HG02973 (cell line): ENCODE measurements at regions not wholly inside any gene's neighbourhood (a gene's known extent, or its start where the extent isn't known, plus 50 kb on each side); places are given as distances from the start of the nearest gene placed in this dataset.
"Not testable (repeated sequence)": the region's sequence is repeated elsewhere in the genome, so short reads cannot be mapped to it uniquely, and the experiment has no call there.

Experiments
- ATAC-seq: cut with Tn5 transposase; IDR thresholded peaks from one replicate; pipeline ENCODE4 v1.9.1; 2021; ENCODE audit warnings: moderate library complexity; ENCODE audit not compliant: unreplicated experiment

GRCh38 chr5:71771191-71771590, 52.1 kb downstream of the CARTPT start:
- ATAC-seq: no peak

- no peak for ATAC-seq
These were observed 59.7 kb downstream of the CARTPT start for GRCh38 chr5:71778678-71779276.

DNA sequence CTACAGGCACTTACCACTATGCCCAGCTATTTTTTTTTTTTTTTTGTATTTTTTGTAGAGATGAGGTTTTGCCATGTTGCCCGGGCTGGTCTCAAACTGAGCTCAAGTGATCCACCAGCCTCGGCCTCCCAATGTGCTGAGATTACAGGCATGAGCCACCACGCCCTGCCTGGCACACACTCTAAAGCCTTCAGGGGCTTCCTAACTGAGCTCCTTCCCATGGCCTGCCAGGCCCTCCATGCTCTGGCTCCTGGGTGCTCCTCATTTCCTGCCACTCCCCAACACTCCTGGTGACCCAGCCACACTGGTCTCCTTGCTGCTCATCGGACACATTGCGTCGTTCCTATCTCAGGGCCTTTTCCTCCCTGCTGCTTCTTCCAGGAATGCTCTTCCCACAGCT, 61.5 kb downstream of the CARTPT start:
- ATAC-seq: no peak

- no peak for ATAC-seq
These were observed 63.3 kb downstream of the CARTPT start for GRCh38 chr5:71782393-71782770.

DNA sequence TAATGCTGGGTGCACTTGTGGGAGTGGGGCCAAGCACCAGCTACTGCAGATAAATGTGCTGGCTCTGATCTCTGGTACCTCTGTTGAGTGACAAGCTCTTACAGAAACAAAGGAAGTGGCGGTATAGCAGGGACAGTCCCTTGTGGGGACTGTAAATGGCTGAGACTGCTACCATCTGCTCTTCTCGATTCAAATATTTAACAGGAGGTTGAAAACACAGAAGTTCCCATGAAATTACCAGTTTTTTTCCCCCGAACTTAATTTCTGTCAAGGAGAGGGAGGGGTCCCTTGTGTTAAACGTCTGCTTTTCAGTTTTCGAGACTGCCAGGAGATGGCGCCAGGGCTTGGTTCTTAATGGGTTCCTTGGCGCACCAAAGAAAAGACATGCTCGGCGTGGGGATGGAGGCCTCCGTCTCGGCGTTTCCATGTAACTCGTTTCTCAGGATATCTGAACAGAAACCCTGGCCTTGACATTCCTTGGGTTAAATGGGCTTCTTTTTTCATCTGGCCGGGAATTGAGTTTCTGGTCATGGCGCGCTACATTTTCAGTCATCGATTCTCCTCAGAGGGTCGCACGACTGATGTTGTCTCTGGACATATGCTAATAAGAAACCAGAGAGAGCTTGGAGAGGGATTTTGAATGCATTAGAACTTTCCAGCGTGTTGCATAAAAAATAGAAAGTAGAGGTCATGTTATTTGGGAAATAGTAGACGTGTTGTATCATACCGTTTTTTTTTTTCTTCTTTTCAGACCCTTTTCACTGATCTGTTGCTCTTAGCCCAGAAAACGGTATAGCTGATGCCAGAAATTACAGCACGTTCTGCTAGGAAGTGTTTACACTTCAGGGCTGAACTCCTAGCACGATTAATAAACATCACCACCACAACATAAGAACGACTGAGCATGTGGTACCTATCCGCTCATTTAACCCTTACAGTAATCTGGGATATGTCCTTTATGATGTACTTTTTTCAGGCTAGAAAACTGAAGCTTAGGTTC, 64.0 kb downstream of the CARTPT start:
- ATAC-seq: peak; percentile 91

- no peak for ATAC-seq
These were observed 64.8 kb downstream of the CARTPT start for GRCh38 chr5:71783891-71784290.

DNA sequence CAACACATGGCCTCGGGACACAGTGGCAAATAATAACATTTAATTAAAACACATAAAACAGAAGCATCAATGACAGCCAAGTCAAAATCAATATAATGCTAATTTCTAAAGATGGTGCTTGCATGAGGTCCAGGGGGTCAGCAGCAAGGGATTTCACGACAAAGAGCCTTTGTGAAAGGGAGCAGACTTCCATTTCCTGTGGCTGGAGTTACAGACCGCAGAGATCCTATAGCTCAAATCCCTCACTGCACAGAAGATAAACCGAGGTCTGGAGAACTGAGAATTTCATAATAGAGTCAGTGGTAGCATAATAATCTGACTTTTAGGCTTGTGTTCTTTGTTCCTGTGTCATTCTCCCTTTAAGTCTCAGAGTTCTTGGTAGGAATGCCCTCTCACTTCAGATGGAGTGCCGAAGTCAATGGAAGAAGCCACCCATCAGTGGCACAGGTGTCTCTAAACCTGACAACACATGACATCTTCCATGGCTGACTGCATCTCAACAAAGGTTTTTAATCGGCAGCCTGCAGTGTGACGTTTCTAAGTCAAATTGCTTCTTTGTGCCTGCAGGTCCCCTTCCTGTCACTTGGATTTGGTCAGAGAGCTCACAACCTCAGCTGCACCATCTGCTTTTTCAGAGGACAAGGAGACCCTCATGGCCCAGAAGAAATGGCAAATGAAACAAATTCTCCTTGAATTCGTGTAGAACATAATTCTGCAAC, 67.4 kb downstream of the CARTPT start:
- no peak for ATAC-seq

GRCh38 chr5:71788794-71789193, 69.7 kb downstream of the CARTPT start:
- no peak for ATAC-seq

GRCh38 chr5:71789746-71790145, 70.7 kb downstream of the CARTPT start:
- no peak for ATAC-seq

DNA sequence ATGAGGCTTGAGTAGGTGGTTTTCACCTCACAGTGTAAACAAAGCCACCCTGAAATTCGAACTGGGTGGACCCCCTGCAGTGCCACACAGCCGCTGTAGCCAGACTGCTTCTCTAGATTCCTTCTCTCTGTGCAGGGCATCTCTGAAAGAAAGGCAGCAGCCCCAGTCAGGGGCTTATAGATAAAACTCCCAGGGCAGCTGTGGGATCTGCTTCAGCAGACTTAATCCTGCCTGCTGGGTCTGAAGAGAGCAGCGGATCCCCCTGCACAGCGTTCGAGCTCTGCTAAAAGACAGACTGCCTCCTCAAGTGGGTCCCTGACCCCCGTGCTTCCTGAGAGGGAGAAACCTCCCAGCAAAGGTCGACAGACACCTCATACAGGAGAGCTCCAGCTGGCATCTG, 71.4 kb downstream of the CARTPT start:
- ATAC-seq: no peak

DNA sequence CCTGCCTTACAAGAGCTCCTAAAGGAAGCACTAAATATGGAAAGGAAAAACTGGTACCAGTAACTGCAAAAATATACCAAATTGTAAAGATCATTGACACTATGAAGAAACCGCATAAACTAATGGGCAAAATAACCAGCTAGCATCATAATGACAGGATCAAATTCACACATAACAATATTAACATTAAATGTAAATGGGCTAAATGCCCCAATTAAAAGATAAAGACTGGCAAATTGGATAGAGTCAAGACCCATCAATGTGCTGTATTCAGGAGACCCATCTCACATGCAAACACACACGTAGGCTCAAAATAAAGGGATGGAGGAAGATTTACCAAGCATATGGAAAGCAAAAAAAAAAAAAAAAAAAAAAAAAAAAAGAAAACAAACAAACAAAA, 73.0 kb downstream of the CARTPT start:
- not testable (repeated sequence) for ATAC-seq

DNA sequence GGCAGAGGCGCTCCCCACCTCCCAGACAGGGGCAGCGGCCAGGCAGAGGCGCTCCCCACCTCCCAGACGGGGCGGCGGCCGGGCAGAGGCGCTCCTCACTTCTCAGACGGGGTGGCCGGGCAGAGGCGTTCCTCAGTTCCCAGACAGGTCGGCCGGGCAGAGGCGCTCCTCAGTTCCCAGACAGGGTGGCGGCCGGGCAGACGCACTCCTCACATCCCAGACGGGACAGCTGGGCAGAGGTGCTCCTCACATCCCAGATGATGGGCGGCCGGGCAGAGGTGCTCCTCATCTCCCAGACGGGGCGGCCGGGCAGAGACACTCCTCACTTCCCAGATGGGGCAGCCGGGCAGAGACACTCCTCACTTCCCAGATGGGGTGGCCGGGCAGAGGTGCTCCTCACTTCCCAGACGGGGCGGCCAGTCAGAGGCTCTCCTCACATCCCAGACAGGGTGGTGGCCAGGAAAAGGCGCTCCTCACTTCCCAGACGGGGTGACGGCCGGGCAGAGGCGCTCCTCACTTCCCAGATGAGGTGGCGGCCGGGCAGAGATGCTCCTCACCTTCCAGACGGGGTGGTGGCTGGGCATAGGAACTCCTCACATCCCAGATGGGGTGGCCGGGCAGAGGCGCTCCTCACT, 75.1 kb downstream of the CARTPT start:
- no peak for ATAC-seq

- no peak for ATAC-seq
These were observed 83.6 kb downstream of the CARTPT start for GRCh38 chr5:71802673-71803072.

DNA sequence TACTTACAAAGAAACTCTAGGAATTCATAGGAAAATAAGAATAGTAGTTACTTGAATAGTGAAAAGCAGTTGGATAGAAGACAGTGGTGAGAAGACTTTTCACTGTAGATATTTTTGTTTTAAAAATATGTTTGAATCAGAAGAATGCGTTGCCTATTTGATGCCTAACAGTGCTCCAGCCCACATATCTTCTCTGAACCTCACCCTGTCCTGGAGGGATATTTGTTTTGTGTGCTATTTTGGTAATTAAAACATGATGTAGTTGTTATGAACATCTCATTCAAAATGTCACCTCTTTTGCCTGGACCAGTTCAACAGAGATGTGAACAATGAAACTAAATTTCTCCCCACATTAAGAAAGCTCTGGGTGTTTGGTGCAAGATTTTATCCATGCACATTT, 87.6 kb downstream of the CARTPT start:
- no peak for ATAC-seq

DNA sequence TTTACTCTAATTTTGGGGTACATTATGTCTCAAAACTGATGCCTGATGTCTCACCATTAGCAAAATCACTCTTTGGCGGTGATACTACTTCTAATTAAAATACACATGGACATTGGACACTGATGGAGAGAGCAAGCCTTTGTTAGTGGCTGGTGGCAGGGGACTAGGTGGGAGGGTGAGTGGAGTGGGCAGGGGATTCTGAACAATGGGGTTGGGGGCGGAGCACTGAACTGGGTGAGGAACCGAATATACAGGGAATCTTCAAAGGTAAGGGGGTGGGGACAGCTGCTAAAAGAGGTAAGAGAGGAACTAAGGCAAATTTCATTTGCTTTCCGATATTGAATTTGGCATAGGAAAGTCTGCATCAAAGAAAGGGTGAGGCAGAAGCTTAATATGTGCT, 88.8 kb downstream of the CARTPT start:
- no peak for ATAC-seq

- no peak for ATAC-seq
These were observed 90.4 kb downstream of the CARTPT start for GRCh38 chr5:71809446-71809845.

GRCh38 chr5:71810023-71810422, 90.9 kb downstream of the CARTPT start:
- ATAC-seq: no peak

GRCh38 chr5:71810471-71811195, 91.6 kb downstream of the CARTPT start:
- no peak for ATAC-seq

- ATAC-seq: no peak
These were observed 92.7 kb downstream of the CARTPT start for GRCh38 chr5:71811779-71812178.

DNA sequence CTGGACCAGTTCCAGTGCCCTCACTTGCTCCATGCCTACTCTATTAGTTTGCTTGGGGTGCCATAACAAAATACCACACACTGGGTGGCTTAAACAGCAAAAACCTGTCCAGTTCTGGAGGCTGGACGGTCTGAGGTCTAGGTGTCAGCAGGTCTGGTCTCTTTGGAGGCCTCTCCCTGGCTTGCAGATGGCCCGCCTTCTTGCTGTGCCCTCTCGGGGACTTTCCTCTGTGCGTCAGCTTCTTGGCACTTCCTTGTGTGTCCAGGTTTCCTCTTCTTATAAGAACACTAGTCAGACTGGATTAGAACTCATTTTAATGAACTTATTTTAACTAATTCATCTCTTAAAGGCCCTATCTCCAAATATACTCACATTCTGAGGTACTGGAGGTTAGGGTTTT, 97.2 kb downstream of the CARTPT start:
- ATAC-seq: no peak

- ATAC-seq: no peak
These were observed 98.8 kb downstream of the CARTPT start for GRCh38 chr5:71817891-71818290.
